ENCODE measurements at regions not wholly inside any gene's neighbourhood (a gene's known extent, or its start where the extent isn't known, plus 50 kb on each side); places are given as distances from the start of the nearest gene placed in this dataset.

- WGBS (ENCODE audit: insufficient coverage) = 67% methylated on average over 1 of the region's 3 CpGs
- H3K9me3 ChIP-seq (replicated peaks; ENCODE audit: control insufficient read depth, low read depth, low read length) = no peaks in the 10 kb centered on the region
- H3K36me3 ChIP-seq (ENCODE audit: control insufficient read depth, insufficient read depth, low read length) = no peaks in the 10 kb centered on the region
- no peak overlapping the region for H3K27ac ChIP-seq (ENCODE audit: low read length)
- DNase-seq = no peak
- H3K4me1 ChIP-seq (ENCODE audit: control insufficient read depth, insufficient read depth, low read length) = peaks cover 4% of the 10 kb centered on the region
- H3K4me3 ChIP-seq (ENCODE audit: low read length) = no peak overlapping the region
- H3K27me3 ChIP-seq (ENCODE audit: control insufficient read depth, insufficient read depth, low read length) = no peaks in the 10 kb centered on the region
These were observed 199.8 kb downstream of the SQOR start for GRCh38 chr15:45834622-45835021.

- no peaks in the 10 kb centered on the region for H3K36me3 ChIP-seq (ENCODE audit: control insufficient read depth, insufficient read depth, low read length)
- no peaks in the 10 kb centered on the region for H3K27me3 ChIP-seq (ENCODE audit: control insufficient read depth, insufficient read depth, low read length)
- no peak overlapping the region for H3K4me3 ChIP-seq (ENCODE audit: low read length)
- no peaks in the 10 kb centered on the region for H3K4me1 ChIP-seq (ENCODE audit: control insufficient read depth, insufficient read depth, low read length)
- WGBS (ENCODE audit: insufficient coverage) = no CpG with 5 or more reads among the region's 1 CpG
- DNase-seq = no peak
- H3K9me3 ChIP-seq (replicated peaks; ENCODE audit: control insufficient read depth, low read depth, low read length) = no peaks in the 10 kb centered on the region
- no peak overlapping the region for H3K27ac ChIP-seq (ENCODE audit: low read length)
These were observed 207.3 kb downstream of the SQOR start for GRCh38 chr15:45842151-45842550.

GRCh38 chr15:45847645-45848044 lies 212.8 kb downstream of the SQOR start:
- Histone ChIP-seq H3K9me3 (replicated peaks; ENCODE audit: control insufficient read depth, low read depth, low read length) (peaks cover 4% of the 10 kb centered on the region), H3K27ac (ENCODE audit: low read length) (no peak overlapping the region), H3K27me3 (ENCODE audit: control insufficient read depth, insufficient read depth, low read length) (no peaks in the 10 kb centered on the region), H3K4me3 (ENCODE audit: low read length) (no peak overlapping the region), H3K4me1 (ENCODE audit: control insufficient read depth, insufficient read depth, low read length) (no peaks in the 10 kb centered on the region), H3K36me3 (ENCODE audit: control insufficient read depth, insufficient read depth, low read length) (no peaks in the 10 kb centered on the region)
- no peak for DNase-seq
- 73% methylated on average over 3 of the region's 4 CpGs for WGBS (ENCODE audit: insufficient coverage)

GRCh38 chr15:45849136-45849535 lies 214.3 kb downstream of the SQOR start:
- Histone ChIP-seq H3K4me1 (ENCODE audit: control insufficient read depth, insufficient read depth, low read length) (no peaks in the 10 kb centered on the region), H3K27me3 (ENCODE audit: control insufficient read depth, insufficient read depth, low read length) (no peaks in the 10 kb centered on the region), H3K36me3 (ENCODE audit: control insufficient read depth, insufficient read depth, low read length) (no peaks in the 10 kb centered on the region), H3K4me3 (ENCODE audit: low read length) (no peak overlapping the region), H3K9me3 (replicated peaks; ENCODE audit: control insufficient read depth, low read depth, low read length) (peaks cover 4% of the 10 kb centered on the region), H3K27ac (ENCODE audit: low read length) (no peak overlapping the region)
- WGBS (ENCODE audit: insufficient coverage) = 83% methylated on average over 1 of the region's 3 CpGs
- no peak for DNase-seq

GRCh38 chr15:45854455-45855202 lies 219.8 kb downstream of the SQOR start:
- no peaks in the 10 kb centered on the region for H3K4me1 ChIP-seq (ENCODE audit: control insufficient read depth, insufficient read depth, low read length)
- 40% methylated on average over 1 of the region's 6 CpGs for WGBS (ENCODE audit: insufficient coverage)
- no peak for DNase-seq
- no peaks in the 10 kb centered on the region for H3K27me3 ChIP-seq (ENCODE audit: control insufficient read depth, insufficient read depth, low read length)
- no peak overlapping the region for H3K4me3 ChIP-seq (ENCODE audit: low read length)
- H3K27ac ChIP-seq (ENCODE audit: low read length) = no peak overlapping the region
- H3K36me3 ChIP-seq (ENCODE audit: control insufficient read depth, insufficient read depth, low read length) = no peaks in the 10 kb centered on the region
- peaks cover 4% of the 10 kb centered on the region for H3K9me3 ChIP-seq (replicated peaks; ENCODE audit: control insufficient read depth, low read depth, low read length)

GRCh38 chr15:45855210-45855906 lies 220.5 kb downstream of the SQOR start:
- no peak for DNase-seq
- WGBS (ENCODE audit: insufficient coverage) = 33% methylated on average over 2 of the region's 4 CpGs
- H3K9me3 ChIP-seq (replicated peaks; ENCODE audit: control insufficient read depth, low read depth, low read length) = peaks cover 1% of the 10 kb centered on the region
- H3K27me3 ChIP-seq (ENCODE audit: control insufficient read depth, insufficient read depth, low read length) = no peaks in the 10 kb centered on the region
- no peak overlapping the region for H3K27ac ChIP-seq (ENCODE audit: low read length)
- H3K36me3 ChIP-seq (ENCODE audit: control insufficient read depth, insufficient read depth, low read length) = no peaks in the 10 kb centered on the region
- H3K4me3 ChIP-seq (ENCODE audit: low read length) = no peak overlapping the region
- no peaks in the 10 kb centered on the region for H3K4me1 ChIP-seq (ENCODE audit: control insufficient read depth, insufficient read depth, low read length)

GRCh38 chr15:45855907-45856579 lies 221.2 kb downstream of the SQOR start:
- Histone ChIP-seq H3K4me1 (ENCODE audit: control insufficient read depth, insufficient read depth, low read length) (no peaks in the 10 kb centered on the region), H3K4me3 (ENCODE audit: low read length) (no peak overlapping the region), H3K9me3 (replicated peaks; ENCODE audit: control insufficient read depth, low read depth, low read length) (no peaks in the 10 kb centered on the region), H3K27me3 (ENCODE audit: control insufficient read depth, insufficient read depth, low read length) (no peaks in the 10 kb centered on the region), H3K27ac (ENCODE audit: low read length) (no peak overlapping the region), H3K36me3 (ENCODE audit: control insufficient read depth, insufficient read depth, low read length) (no peaks in the 10 kb centered on the region)
- no CpG with 5 or more reads among the region's 4 CpGs for WGBS (ENCODE audit: insufficient coverage)
- DNase-seq = no peak

GRCh38 chr15:45857291-45857690 lies 222.5 kb downstream of the SQOR start:
- WGBS (ENCODE audit: insufficient coverage) = no CpG with 5 or more reads among the region's 5 CpGs

GRCh38 chr15:45858491-45858890 lies 223.7 kb downstream of the SQOR start:
- Histone ChIP-seq H3K4me1 (ENCODE audit: control insufficient read depth, insufficient read depth, low read length) (no peaks in the 10 kb centered on the region), H3K27ac (ENCODE audit: low read length) (no peak overlapping the region), H3K27me3 (ENCODE audit: control insufficient read depth, insufficient read depth, low read length) (no peaks in the 10 kb centered on the region), H3K4me3 (ENCODE audit: low read length) (no peak overlapping the region), H3K9me3 (replicated peaks; ENCODE audit: control insufficient read depth, low read depth, low read length) (no peaks in the 10 kb centered on the region), H3K36me3 (ENCODE audit: control insufficient read depth, insufficient read depth, low read length) (no peaks in the 10 kb centered on the region)
- 83% methylated on average over 1 of the region's 3 CpGs for WGBS (ENCODE audit: insufficient coverage)
- DNase-seq = no peak

More at GRCh38 chr15:45857291-45857690, 222.5 kb downstream of the SQOR start:
- Histone ChIP-seq H3K4me1 (ENCODE audit: control insufficient read depth, insufficient read depth, low read length) (no peaks in the 10 kb centered on the region), H3K36me3 (ENCODE audit: control insufficient read depth, insufficient read depth, low read length) (no peaks in the 10 kb centered on the region), H3K27me3 (ENCODE audit: control insufficient read depth, insufficient read depth, low read length) (no peaks in the 10 kb centered on the region), H3K9me3 (replicated peaks; ENCODE audit: control insufficient read depth, low read depth, low read length) (no peaks in the 10 kb centered on the region), H3K4me3 (ENCODE audit: low read length) (no peak overlapping the region), H3K27ac (ENCODE audit: low read length) (no peak overlapping the region)
- DNase-seq = no peak

GRCh38 chr15:45862034-45862433 lies 227.2 kb downstream of the SQOR start:
- Histone ChIP-seq H3K4me1 (ENCODE audit: control insufficient read depth, insufficient read depth, low read length) (peaks cover 5% of the 10 kb centered on the region), H3K36me3 (ENCODE audit: control insufficient read depth, insufficient read depth, low read length) (no peaks in the 10 kb centered on the region), H3K27me3 (ENCODE audit: control insufficient read depth, insufficient read depth, low read length) (no peaks in the 10 kb centered on the region), H3K27ac (ENCODE audit: low read length) (no peak overlapping the region), H3K4me3 (ENCODE audit: low read length) (no peak overlapping the region), H3K9me3 (replicated peaks; ENCODE audit: control insufficient read depth, low read depth, low read length) (no peaks in the 10 kb centered on the region)
- 17% methylated on average over 1 of the region's 2 CpGs for WGBS (ENCODE audit: insufficient coverage)
- DNase-seq = no peak

Measured in muscle of leg (tissue), 3 donors.